ENCODE measurements at regions not wholly inside any gene's neighbourhood (a gene's known extent, or its start where the extent isn't known, plus 50 kb on each side); places are given as distances from the start of the nearest gene placed in this dataset.

DNA sequence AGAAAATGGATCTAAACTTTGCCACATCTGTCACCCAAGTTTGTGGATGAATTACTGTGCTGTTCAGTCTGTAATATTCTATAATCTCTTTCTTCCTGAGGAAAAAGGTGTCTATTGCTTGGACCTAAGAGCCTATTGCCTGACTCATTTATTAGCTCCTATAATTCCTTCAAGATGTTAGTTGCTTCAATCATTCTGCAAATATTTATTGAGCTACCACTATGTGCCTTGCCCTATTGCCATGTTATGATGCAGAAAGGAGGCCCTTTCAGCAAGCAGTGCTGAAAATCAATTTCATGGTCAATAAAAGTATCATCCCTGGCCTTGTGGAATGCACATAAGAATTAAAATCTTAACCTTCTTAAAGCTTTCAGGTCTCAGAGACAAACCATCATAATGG is 113.6 kb downstream of the CCER1 start:
- peaks cover 9% of the 10 kb centered on the region for H3K9me3 Mint-ChIP-seq
- H3K4me3 Mint-ChIP-seq, result no peak overlapping the region
- no peak for DNase-seq (ENCODE audit: low spot score in 2 of 2, unreplicated experiment in 2 of 2)
- H3K36me3 Mint-ChIP-seq, result peaks cover 1% of the 10 kb centered on the region
- H3K27me3 Mint-ChIP-seq (ENCODE audit: low read depth), result no peaks in the 10 kb centered on the region
- peaks cover 15% of the 10 kb centered on the region for H3K4me1 Mint-ChIP-seq
- TF ChIP-seq, protein P1, sequence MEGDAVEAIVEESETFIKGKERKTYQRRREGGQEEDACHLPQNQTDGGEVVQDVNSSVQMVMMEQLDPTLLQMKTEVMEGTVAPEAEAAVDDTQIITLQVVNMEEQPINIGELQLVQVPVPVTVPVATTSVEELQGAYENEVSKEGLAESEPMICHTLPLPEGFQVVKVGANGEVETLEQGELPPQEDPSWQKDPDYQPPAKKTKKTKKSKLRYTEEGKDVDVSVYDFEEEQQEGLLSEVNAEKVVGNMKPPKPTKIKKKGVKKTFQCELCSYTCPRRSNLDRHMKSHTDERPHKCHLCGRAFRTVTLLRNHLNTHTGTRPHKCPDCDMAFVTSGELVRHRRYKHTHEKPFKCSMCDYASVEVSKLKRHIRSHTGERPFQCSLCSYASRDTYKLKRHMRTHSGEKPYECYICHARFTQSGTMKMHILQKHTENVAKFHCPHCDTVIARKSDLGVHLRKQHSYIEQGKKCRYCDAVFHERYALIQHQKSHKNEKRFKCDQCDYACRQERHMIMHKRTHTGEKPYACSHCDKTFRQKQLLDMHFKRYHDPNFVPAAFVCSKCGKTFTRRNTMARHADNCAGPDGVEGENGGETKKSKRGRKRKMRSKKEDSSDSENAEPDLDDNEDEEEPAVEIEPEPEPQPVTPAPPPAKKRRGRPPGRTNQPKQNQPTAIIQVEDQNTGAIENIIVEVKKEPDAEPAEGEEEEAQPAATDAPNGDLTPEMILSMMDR (IDR thresholded peaks at IDR 0.05; ENCODE audit: unreplicated experiment), result no peak
- no peak overlapping the region for H3K27ac Mint-ChIP-seq

DNA sequence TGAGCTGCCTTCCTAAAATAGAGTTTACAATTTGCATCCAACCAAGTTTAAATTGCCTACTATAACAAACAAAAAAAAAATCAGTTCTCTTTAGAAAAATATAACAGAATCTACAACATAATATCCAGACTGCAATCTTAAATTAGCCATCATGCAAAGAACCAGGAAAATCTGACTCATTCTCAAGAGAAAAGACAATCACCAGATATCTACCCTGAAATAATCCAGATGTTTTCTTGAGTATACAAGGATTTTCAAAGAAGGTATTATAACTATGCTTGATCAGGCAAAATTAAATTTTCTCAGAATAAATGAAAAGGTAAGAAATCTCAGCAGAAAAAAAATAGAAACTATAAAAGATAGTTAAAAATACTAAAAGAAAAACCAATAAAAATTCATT is 115.6 kb downstream of the CCER1 start:
- Mint-ChIP-seq H3K9me3 (peaks cover 6% of the 10 kb centered on the region), H3K27me3 (ENCODE audit: low read depth) (no peaks in the 10 kb centered on the region), H3K4me1 (peaks cover 26% of the 10 kb centered on the region), H3K27ac (no peak overlapping the region), H3K36me3 (no peaks in the 10 kb centered on the region), H3K4me3 (no peak overlapping the region)
- no peak for DNase-seq (ENCODE audit: low spot score in 2 of 2, unreplicated experiment in 2 of 2)
- TF ChIP-seq, protein P1 (IDR thresholded peaks at IDR 0.05; ENCODE audit: unreplicated experiment), result no peak

DNA sequence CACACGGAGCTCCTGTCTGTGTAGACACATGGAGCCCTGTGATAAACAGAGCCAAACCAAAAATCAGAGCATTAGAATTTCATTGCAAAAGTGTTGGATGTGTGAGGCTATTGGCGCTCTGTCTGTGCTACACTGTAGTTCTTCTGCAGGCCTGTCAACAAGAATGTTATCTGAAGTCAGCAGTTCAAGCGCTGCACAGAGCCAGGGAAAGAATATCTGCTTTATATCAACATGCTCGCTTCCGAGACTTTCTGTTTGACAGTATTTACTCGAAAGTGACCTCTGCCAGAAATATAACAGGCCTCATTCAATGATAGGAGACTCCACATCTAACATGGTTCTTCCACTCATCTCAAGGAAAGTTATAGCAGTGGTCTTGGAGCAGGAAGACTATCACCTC is 118.3 kb downstream of the CCER1 start:
- no peak overlapping the region for H3K4me3 Mint-ChIP-seq
- peaks cover 40% of the 10 kb centered on the region for H3K4me1 Mint-ChIP-seq
- no peak for DNase-seq (ENCODE audit: low spot score in 2 of 2, unreplicated experiment in 2 of 2)
- H3K36me3 Mint-ChIP-seq, result no peaks in the 10 kb centered on the region
- H3K27ac Mint-ChIP-seq, result peak overlapping the region; percentile 44
- TF ChIP-seq, protein P1 (IDR thresholded peaks at IDR 0.05; ENCODE audit: unreplicated experiment), result no peak
- H3K9me3 Mint-ChIP-seq, result peaks cover 6% of the 10 kb centered on the region
- H3K27me3 Mint-ChIP-seq (ENCODE audit: low read depth), result no peaks in the 10 kb centered on the region

DNA sequence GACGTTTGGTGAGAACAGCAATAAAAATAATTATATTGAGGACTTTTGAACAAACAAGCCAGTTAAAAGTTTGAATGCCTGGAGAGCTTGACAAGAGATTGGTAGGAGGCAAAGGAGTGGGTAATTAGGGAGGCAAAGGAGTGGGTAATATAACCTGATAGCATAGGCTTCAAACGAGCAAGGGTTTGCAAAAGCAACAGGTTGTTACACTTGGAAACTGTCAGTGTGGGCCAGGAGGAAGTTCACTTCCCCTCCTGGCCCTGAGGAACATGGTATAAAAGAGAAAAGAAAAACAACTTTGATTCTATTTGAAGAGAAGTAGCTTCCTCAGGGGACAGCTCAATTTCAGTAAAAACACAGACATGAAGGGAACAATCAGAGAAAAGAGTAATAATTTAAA is 121.7 kb downstream of the CCER1 start:
- TF ChIP-seq, protein P1 (IDR thresholded peaks at IDR 0.05; ENCODE audit: unreplicated experiment), result no peak
- Mint-ChIP-seq H3K4me1 (peaks cover 40% of the 10 kb centered on the region), H3K27me3 (ENCODE audit: low read depth) (no peaks in the 10 kb centered on the region), H3K27ac (peak overlapping the region; percentile 27), H3K4me3 (no peak overlapping the region), H3K36me3 (no peaks in the 10 kb centered on the region), H3K9me3 (no peaks in the 10 kb centered on the region)
- no peak for DNase-seq (ENCODE audit: low spot score in 2 of 2, unreplicated experiment in 2 of 2)

DNA sequence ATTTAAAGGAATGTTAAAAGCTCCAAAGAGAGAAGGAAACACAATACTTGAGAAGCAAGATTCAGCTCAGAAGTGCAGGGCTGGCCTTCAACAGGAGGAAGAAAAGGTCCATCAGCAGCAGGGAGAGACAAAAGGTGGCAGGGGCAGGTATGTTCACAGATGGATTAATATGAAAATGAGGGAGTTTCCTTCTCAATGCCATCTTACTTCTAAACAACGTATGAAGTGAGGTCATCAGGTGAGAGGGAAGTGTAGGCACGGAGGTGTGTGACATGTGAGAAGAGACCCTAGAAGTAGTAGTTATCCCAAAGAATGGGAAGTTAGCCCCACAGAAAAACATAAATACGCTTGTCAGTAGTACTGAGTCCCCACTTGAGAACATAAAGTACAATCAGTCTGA is 122.5 kb downstream of the CCER1 start:
- Mint-ChIP-seq H3K9me3 (no peaks in the 10 kb centered on the region), H3K27ac (no peak overlapping the region), H3K4me1 (peaks cover 43% of the 10 kb centered on the region), H3K4me3 (no peak overlapping the region), H3K27me3 (ENCODE audit: low read depth) (no peaks in the 10 kb centered on the region), H3K36me3 (no peaks in the 10 kb centered on the region)
- no peak for DNase-seq (ENCODE audit: low spot score in 2 of 2, unreplicated experiment in 2 of 2)
- TF ChIP-seq, protein P1 (IDR thresholded peaks at IDR 0.05; ENCODE audit: unreplicated experiment), result no peak

DNA sequence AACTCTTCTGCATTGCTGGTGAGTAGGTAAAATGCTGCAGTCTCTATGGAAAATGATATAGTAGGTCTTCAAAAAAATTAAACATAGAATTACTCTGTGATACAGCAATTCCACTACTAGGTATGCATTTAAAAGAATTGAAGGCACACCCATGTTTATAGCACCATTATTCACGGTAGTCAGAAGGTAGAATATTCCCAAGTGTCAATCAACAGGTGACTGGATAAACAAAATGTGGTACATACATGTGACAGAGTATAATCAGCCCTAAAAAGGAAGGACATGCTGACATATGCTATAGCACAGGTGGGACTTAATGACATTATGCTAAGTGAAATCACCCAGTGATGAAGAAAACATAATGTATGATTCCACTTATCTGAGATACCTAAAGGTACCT is 123.3 kb downstream of the CCER1 start:
- DNase-seq (ENCODE audit: low spot score in 2 of 2, unreplicated experiment in 2 of 2), result no peak
- Mint-ChIP-seq H3K36me3 (no peaks in the 10 kb centered on the region), H3K9me3 (peaks cover 2% of the 10 kb centered on the region), H3K27me3 (ENCODE audit: low read depth) (no peaks in the 10 kb centered on the region), H3K4me3 (no peak overlapping the region), H3K27ac (no peak overlapping the region), H3K4me1 (peaks cover 38% of the 10 kb centered on the region)
- TF ChIP-seq, protein P1 (IDR thresholded peaks at IDR 0.05; ENCODE audit: unreplicated experiment), result no peak

All from mesothelial cell of epicardium (in vitro differentiated cells).